Activated CD4-positive, alpha-beta T cell treated with anti-CD3 and anti-CD28 coated beads, Interleukin-2, amount 50 U/mL, for 1 hour (primary cell): ENCODE measurements at regions not wholly inside any gene's neighbourhood (a gene's known extent, or its start where the extent isn't known, plus 50 kb on each side); places are given as distances from the start of the nearest gene placed in this dataset.

ENCODE experiments used
- DNase-seq: peaks from one replicate; pipeline ENCODE4 v3.0.0-alpha.2; 2020

DNA sequence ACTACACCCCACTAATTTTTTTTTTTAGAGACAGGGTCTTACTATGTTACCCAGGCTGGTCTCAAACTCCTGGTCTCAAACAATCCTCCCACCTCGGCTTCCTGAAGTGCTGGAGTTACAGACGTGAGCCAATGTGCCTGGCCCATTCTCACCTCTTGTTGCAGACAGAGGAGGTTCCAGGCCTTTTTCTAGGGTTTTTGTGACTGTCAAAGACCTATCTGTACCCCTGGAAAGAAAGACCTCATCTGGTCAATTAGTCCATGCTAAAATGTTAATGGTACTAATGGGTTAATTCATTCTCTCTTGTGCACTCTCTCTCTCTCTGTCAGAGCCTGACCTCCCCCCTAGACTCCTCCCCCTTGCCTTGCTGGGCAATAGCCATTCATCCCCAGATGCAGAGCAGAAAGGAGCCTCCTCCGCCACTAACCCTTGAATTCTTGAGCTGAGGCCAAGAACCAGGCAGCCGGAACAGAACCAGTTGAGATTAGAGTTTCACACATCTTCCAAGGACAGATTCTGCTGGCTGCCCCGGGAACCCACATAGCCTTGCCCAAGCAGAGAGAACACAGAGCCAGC lies 209.7 kb downstream of the SKIDA1 start:
- no peak for DNase-seq

- no peak for DNase-seq
Measured at GRCh38 chr10:21314906-21315644, 210.4 kb downstream of the SKIDA1 start.

DNA sequence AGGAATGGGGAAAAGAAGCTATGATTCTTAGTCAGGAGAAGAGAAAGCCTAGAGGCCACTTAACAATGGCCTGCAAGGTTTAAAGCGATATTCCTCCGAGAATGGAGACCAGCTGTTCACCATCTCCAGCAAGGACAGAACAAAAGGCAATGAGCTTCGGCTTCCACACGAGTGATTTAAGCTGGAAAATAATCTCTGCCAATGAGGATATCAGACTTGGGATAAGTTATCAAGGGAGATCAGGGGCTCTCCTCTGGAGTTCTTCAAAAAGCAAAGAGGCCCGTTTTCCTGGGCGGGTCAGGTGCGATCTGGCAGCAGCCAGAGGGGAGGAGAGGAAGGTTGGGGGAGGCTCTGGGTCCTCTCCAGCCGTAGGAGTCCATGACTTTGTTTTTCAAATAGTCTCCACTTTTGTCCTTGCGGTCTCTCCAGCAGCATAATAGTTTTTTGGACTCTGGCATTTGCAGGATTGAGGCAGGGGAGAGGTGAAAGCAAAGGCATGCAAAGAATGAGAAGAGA lies 211.3 kb downstream of the SKIDA1 start:
- no peak for DNase-seq

DNA sequence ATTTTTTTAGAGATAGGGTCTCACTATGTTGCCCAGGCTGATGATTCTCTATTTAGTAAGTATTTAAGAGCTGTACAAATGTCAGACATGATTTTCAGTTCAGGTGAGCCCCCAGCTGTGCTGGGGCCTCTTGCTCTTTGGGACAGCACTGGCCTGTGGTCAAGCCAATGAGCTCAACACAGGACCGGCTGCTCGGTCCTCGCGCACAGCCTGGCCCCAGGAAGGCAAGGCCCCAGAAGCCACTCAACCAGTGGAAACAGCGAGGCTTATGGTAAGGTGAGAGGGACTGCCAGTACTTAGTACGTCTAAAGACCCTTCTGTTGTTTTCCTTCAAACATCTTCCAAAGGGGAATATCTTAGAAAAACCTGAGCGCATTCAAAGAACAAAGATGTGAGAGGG lies 211.8 kb downstream of the SKIDA1 start:
- DNase-seq = no peak

DNA sequence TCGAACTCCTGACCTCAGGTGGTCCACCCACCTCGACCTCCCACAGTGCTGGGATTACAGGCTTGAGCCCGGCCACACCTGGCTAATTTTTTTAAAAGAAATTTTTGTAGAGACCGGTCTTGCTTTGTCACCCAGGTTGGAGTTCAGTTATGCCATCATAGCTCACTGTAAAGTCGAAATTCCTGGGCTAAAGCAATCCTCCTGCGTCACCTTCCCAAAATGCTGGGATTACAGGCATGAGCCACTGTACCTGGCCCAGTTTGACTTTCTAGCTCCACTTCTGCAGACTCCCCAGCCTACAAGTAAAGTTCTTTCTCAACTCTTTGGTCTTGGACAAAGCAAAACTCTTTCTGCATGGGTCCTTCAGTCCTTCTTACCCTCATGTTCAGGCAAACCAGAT lies 214.1 kb downstream of the SKIDA1 start:
- no peak for DNase-seq

DNA sequence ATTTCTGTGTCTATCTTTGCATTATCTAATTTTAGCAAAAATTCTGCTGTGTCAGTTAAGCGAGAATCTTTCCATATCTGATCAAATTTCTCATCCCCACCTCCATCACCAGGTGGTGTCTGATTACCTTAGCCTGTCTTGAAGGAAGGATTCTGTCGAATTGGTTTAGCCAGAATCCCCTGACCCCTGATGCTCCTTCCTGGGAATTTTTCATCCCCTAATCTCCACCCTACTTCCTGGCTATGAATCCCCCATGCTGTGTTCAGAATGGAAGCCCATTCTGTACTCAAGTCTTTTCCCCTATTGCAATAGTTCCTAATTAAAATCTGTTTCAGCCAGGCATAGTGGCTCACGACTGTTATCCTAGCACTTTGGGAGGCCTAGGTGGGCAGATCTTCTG lies 216.1 kb downstream of the SKIDA1 start:
- no peak for DNase-seq

DNA sequence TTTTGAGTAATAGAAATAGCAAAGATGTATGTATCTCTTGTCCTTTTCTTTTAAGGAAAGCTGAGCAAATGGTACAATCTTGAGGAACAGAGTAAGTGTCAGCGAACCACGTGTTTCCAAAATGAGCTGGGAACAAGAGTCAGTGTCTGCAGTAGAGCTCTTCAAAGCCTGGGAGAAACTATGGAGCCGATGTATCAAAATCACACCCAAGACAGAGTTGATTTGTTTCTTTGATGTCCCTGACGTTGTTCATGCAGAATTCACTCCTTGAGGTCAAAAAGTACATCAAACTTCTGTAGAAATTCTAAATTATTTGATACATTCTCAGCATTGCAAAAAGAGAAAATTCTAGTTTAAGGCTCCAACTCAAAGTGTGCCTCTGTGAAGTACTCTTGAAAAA lies 216.5 kb downstream of the SKIDA1 start:
- DNase-seq = no peak

GRCh38 chr10:21308018-21308417 lies 217.5 kb downstream of the SKIDA1 start:
- DNase-seq = no peak

DNA sequence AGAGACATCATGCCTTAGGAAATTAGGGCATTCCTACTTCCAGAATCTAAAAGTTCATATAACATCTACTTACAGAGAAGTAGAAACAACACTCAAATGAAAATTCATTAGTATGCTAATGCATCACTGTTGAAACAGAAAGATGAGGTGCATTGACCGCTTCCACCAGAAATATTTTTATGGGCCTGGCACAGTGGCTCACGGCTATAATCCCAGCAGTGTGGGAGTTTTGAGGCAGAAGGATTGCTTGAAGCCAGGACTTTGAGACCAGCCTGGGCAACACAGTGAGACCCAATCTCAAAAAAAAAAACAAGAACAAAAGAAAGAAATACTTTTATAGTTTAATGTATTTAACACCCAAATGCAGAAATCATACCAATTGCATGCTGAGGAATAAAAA lies 220.9 kb downstream of the SKIDA1 start:
- DNase-seq = no peak

GRCh38 chr10:21304198-21304597 lies 221.3 kb downstream of the SKIDA1 start:
- no peak for DNase-seq

GRCh38 chr10:21300551-21300950 lies 224.9 kb downstream of the SKIDA1 start:
- DNase-seq = no peak

- DNase-seq = no peak
Measured at GRCh38 chr10:21299330-21299729, 226.2 kb downstream of the SKIDA1 start.

- DNase-seq = no peak
Measured at GRCh38 chr10:21298701-21299100, 226.8 kb downstream of the SKIDA1 start.

DNA sequence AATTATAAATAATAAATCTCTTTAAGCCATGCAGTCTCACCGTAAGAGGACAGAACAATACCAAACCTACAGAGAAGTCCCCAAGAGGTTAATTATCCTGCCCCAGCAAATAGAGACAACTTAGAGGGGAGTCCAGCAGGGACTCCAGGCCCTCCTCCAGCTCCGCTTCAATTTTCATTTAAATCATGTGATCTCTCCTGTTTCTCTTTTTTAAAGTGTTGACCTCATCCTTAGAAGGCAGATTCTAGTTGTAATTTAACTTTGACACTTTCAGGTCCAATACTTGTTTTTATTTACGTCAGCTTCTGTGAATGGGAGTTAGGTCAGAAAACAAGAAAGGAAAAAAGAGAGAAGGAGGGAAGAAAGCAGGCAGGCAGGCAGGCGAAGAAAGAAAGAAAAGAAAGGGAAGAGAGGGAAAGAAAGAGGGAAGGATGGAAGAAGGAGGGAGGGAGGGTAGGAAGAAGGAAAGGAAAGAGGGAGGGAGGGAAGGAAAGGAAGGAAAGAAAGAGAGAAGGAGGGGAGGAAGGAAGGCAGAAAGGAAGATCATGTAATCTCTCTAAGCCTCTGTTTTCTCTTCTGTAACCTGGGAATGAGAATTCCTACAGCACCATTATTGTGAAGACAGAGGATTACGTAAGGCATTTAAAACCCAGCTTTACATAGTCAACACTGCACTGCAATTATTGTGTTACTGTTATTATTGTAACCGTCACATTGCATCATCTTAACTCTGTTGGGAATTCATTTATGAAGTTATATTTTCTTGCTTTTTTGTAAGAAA lies 227.7 kb downstream of the SKIDA1 start:
- no peak for DNase-seq

GRCh38 chr10:21296575-21297355 lies 228.7 kb downstream of the SKIDA1 start:
- no peak for DNase-seq

GRCh38 chr10:21293518-21294356 lies 231.7 kb downstream of the SKIDA1 start:
- DNase-seq = no peak

GRCh38 chr10:21292763-21293517 lies 232.5 kb downstream of the SKIDA1 start:
- DNase-seq = no peak

DNA sequence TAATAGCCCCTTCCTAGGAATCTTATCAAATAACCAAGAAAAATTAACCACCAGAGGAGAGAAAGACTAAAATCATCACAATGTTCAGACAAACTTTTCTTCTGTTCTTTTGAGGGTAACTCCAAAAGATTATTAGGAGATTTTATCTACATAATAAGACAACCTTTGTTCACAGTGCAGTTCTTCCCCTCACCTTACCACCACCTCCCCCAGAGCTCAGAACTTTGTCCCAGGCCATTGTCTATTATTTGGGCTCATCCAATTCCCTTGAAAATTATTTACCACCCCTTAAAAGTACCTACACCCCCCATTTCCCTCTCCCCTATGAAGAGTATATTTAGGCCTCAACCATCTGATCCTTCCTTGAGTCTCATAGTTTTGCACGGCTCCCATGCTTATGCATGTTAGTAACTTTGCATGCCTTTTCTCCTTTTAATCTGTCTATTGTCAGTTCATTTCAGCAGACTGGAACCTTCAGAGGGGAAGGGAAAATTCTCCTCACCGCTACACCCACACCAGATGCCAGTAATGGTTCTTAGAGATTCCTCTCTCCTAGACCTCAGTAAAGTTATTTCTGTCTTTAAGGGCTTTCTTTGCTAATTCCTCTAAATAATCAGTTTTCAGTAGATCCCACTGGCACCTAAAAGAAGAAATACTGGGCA lies 234.9 kb downstream of the SKIDA1 start:
- DNase-seq = no peak

DNA sequence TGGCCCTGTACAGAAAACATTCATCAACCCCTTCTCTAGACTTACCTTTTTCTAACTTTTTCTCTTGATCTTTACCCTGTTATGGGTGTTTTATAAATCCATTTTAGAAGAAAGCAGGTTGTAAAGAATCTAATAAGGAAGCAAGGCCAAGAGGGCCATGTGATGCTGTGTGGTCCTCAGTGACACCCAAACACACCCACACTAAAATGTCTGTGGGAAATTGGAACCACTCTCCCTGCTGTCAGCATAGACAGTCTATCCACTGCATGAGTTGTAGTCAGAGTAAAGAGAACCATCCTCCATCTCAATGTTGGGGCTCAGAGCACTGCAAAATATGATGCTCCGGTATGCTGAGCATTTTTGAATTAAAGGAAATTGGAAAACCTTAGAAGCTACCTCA lies 235.5 kb downstream of the SKIDA1 start:
- DNase-seq = no peak

- no peak for DNase-seq
Measured at GRCh38 chr10:21289271-21289670, 236.2 kb downstream of the SKIDA1 start.
